ENCODE measurements at regions not wholly inside any gene's neighbourhood (a gene's known extent, or its start where the extent isn't known, plus 50 kb on each side); places are given as distances from the start of the nearest gene placed in this dataset.

- no peak for TF ChIP-seq EGR1 (IDR thresholded peaks at IDR 0.05; ENCODE audit: borderline replicate concordance in 1 of 2, low read depth in 2 of 2, low read length in 2 of 2)
- TF ChIP-seq, protein P1, sequence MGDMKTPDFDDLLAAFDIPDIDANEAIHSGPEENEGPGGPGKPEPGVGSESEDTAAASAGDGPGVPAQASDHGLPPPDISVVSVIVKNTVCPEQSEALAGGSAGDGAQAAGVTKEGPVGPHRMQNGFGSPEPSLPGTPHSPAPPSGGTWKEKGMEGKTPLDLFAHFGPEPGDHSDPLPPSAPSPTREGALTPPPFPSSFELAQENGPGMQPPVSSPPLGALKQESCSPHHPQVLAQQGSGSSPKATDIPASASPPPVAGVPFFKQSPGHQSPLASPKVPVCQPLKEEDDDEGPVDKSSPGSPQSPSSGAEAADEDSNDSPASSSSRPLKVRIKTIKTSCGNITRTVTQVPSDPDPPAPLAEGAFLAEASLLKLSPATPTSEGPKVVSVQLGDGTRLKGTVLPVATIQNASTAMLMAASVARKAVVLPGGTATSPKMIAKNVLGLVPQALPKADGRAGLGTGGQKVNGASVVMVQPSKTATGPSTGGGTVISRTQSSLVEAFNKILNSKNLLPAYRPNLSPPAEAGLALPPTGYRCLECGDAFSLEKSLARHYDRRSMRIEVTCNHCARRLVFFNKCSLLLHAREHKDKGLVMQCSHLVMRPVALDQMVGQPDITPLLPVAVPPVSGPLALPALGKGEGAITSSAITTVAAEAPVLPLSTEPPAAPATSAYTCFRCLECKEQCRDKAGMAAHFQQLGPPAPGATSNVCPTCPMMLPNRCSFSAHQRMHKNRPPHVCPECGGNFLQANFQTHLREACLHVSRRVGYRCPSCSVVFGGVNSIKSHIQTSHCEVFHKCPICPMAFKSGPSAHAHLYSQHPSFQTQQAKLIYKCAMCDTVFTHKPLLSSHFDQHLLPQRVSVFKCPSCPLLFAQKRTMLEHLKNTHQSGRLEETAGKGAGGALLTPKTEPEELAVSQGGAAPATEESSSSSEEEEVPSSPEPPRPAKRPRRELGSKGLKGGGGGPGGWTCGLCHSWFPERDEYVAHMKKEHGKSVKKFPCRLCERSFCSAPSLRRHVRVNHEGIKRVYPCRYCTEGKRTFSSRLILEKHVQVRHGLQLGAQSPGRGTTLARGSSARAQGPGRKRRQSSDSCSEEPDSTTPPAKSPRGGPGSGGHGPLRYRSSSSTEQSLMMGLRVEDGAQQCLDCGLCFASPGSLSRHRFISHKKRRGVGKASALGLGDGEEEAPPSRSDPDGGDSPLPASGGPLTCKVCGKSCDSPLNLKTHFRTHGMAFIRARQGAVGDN (IDR thresholded peaks at IDR 0.05) = no peak
- TF ChIP-seq ZNF207 (IDR thresholded peaks at IDR 0.05; ENCODE audit: borderline replicate concordance) = no peak
- TF ChIP-seq MTA3 (IDR thresholded peaks at IDR 0.05; ENCODE audit: borderline replicate concordance, low read length) = no peak
- no peak for TF ChIP-seq ASH2L (IDR thresholded peaks at IDR 0.05; ENCODE audit: borderline replicate concordance, low read depth)
- no peak for TF ChIP-seq CBFB (IDR thresholded peaks at IDR 0.05; ENCODE audit: low read depth)
- no peak for TF ChIP-seq STAT1 (conservative IDR thresholded peaks at IDR 0.05)
- TF ChIP-seq JUNB (IDR thresholded peaks at IDR 0.05) = peak; percentile 24; the same call in 1 of the 2 replicates
- TF ChIP-seq IRF4 (IDR thresholded peaks at IDR 0.05; ENCODE audit: low read depth, low read length) = no peak
- TF ChIP-seq CREB1 (IDR thresholded peaks at IDR 0.05; ENCODE audit: low read depth) = no peak
- no peak for TF ChIP-seq MXI1 (IDR thresholded peaks at IDR 0.05; ENCODE audit: low read depth, low read length)
- TF ChIP-seq FOXK2 (IDR thresholded peaks at IDR 0.05) = no peak
- peak in 1 of 2 experiments; percentile 24; a peak in 1 of 4 replicates for TF ChIP-seq ETV6 (conservative IDR thresholded peaks at IDR 0.05 in 1 of 2, IDR thresholded peaks at IDR 0.05 in 1 of 2; ENCODE audit: borderline replicate concordance in 1 of 2, low read depth in 1 of 2)
- no peak for TF ChIP-seq SMAD5 (IDR thresholded peaks at IDR 0.05; ENCODE audit: low read depth)
- no peak for TF ChIP-seq IRF3 (IDR thresholded peaks at IDR 0.05)
- no peak for TF ChIP-seq BACH1 (IDR thresholded peaks at IDR 0.05; ENCODE audit: borderline replicate concordance)
- no peak for TF ChIP-seq BCLAF1 (IDR thresholded peaks at IDR 0.05)
- TF ChIP-seq NFIC (IDR thresholded peaks at IDR 0.05; ENCODE audit: low read depth, low read length) = peak; percentile 43; the same call in 1 of the 2 replicates
- peak; percentile 58; the same call in 1 of the 2 replicates for TF ChIP-seq SPI1 (IDR thresholded peaks at IDR 0.05; ENCODE audit: borderline replicate concordance, insufficient read depth, low read depth, low read length)
- no peak for TF ChIP-seq CHD1 (IDR thresholded peaks at IDR 0.05; ENCODE audit: low read depth, low read length)
- no peak for TF ChIP-seq EED (IDR thresholded peaks at IDR 0.05; ENCODE audit: low read depth)
- TF ChIP-seq RELB (IDR thresholded peaks at IDR 0.05; ENCODE audit: low read depth) = 0 out of 2 replicates have a peak, but pooled peaks have one; percentile 62
- TF ChIP-seq ZSCAN29 (IDR thresholded peaks at IDR 0.05) = no peak
- TF ChIP-seq PML (IDR thresholded peaks at IDR 0.05; ENCODE audit: low read length) = no peak
Observed at GRCh38 chr2:51212374-51212773, 180.4 kb upstream of the NRXN1 start (continued).
